H54 (cell line): ENCODE measurements at regions not wholly inside any gene's neighbourhood (a gene's known extent, or its start where the extent isn't known, plus 50 kb on each side); places are given as distances from the start of the nearest gene placed in this dataset.
"Not testable (repeated sequence)": the region's sequence is repeated elsewhere in the genome, so short reads cannot be mapped to it uniquely, and the experiment has no call there.

ENCODE experiments used
- DNase-seq: peaks from one replicate; pipeline ENCODE4 v3.0.0; 2011; ENCODE audit warnings: low spot score, mixed read lengths; ENCODE audit not compliant: insufficient read length
- FAIRE-seq: peaks from 3 replicates; lab custom pipeline; 2011; peaks lifted over from hg19 to GRCh38; lab: Jason Lieb, UNC
- POLR2A ChIP-seq: IDR thresholded peaks from 2 replicates; pipeline ENCODE4 v1.6.1; 2011; ENCODE audit warnings: low read depth, mild to moderate bottlenecking, low read length

DNA sequence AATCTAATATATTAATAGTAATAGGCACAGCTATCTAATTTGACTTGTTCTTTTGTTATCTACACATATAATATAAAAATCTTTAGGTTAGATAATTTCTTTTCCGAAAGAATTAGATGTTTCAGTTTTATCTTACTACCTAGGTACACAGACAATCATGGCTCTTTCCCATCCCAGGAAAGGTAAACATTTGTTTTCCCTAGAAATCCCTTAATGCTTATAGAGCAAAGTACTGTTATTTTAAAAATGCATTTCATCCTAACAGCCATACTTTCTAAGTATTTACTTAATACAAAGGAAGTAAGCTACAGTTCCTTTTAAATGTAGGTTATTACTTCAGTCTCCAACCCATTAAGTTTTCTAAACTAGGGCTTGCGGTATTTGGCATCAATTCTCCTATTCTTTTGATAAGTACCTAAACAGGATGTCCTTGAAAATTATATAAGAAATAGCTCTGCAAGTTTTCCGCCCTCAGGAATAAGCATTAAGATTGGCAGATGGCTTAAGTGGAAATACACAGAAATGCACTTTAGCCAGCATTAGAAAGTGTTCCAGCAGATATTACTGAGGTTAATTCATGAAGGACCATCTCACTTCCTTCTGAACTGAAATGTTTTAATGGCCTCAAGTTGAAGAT lies 616.2 kb upstream of the SPRY2 start:
- TF ChIP-seq POLR2A = no peak
- DNase-seq (no peak), FAIRE-seq (no peak)

DNA sequence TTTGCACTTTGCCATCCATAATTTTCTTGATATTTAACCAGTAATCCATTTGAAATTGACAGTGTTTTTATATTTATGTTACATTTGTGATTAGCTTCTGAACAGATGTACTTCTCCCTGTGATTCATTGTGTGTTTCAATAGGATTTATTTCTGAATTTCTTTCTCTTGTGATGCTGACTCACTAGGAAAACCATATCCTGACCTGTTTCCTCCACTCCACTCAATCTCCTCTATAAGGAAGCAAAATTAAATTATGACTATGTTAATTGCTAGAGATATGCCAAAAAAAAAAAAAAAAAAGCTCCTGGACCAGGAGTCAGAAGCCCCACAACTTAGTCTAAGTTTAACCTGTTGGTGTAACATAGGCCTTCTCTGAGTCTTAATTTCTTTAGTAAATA lies 614.6 kb upstream of the SPRY2 start:
- no peak for TF ChIP-seq POLR2A
- DNase-seq (no peak), FAIRE-seq (no peak)

DNA sequence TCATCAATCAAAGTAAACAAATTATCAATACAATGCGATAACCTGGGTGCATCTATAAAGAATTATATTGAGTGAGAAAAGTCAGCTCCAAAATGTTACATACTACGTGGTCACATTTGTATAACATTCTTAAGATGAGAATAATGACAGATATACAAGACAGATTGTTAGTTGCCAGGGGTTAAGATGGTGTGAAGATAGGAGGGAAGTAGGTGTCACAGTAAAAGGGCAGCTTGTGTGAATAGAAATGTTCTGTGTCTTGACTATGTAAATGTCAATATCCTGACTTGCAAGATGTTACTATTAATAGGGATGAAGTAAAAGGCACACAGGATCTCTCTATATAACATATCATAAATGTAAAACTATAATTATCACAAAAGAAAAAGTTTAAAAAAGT lies 611.2 kb upstream of the SPRY2 start:
- FAIRE-seq (no peak), DNase-seq (no peak)
- no peak for TF ChIP-seq POLR2A

DNA sequence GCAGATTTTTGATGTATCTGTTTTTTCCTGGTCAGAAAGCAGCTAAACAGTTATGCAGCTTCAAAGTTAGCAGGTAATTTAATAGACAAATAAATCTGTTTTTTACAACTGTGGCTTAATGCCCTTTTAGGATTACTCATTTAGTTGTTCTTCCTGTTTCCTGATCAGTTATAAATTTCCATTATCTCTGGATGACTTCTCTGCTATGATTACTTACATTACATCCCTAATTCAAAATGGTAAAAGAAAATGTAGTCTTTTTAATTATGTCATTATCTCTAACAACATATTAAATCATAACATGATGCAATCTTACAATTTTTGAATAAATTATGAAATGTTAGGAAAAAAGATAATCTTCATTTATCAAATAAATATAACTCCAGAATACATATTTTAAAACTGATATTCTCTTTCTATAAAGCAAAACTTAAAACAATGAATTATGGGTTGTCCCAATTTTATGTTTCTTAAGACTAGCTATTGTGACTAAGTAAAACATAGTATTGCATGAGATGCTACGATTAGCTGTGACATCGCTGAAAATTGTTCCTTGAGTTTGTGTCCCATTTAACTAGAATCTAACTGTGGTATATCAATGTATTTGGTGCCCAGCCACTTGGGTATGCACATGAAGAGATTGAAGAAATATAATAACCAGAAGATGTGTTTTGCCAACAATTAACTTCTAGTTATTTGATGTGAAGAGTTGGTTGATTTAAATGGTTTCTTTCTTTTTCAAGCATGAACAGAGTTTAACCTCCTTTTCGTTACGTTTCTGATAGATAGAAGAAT lies 605.3 kb upstream of the SPRY2 start:
- TF ChIP-seq POLR2A = no peak
- FAIRE-seq (no peak), DNase-seq (no peak)

DNA sequence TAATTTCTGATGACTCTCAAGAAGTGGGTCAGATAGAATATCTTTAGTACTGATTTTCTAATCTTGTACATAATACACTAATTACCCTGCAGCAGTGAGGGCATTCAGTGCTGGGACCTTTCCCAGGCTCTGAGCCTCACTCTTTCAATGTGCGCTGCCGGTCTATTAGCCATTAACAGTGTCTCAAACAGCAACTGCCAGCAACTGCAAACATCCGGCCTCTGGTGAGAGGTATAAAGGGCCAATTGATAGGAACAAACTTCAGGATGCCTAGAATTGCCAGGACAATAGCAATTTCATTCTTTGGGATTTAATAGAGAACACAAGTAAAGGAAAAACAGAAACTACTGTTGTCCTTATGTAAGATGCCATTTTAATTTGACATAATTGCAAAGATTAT lies 604.4 kb upstream of the SPRY2 start:
- DNase-seq (no peak), FAIRE-seq (no peak)
- no peak for TF ChIP-seq POLR2A

DNA sequence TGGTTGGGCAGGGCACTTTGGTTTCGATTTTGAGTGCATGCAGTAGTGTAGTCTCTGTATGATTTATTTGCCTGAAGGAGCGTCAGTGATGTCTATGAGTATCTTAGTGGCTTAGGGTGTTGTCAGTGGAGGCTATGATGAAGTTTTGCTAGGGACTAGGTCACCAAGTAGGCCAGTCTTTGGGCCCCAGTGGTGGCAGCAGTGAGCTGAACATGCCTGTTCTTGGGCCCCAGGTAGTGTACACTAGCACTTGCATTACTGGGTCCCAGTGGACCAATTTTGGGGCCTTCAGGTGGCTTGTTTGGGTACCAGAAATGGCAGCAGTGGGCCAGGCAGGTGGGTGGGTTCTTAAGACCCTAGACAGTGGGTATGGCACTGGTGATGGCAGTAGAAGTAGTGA lies 598.7 kb upstream of the SPRY2 start:
- TF ChIP-seq POLR2A = no peak
- DNase-seq (no peak), FAIRE-seq (no peak)

DNA sequence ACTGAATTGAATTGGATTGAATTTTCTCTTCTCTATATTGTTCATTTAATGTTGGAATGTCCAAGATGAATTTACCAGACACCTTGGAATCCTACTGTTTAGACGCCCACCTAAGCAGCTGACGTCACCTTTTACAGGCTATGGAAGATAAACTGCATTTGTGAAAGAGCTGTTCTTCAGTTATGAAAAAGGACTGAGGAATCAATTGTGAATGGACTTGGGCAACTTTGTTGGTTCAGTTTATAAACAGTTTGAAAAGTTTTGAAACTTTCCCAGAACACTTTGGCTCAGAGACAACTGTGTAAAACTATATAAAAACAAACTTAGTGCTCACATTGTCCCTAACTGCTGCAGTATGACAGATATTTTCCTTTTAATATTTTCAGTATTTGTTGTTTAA lies 590.8 kb upstream of the SPRY2 start:
- TF ChIP-seq POLR2A = no peak
- no peak for DNase-seq
- no peak for FAIRE-seq

DNA sequence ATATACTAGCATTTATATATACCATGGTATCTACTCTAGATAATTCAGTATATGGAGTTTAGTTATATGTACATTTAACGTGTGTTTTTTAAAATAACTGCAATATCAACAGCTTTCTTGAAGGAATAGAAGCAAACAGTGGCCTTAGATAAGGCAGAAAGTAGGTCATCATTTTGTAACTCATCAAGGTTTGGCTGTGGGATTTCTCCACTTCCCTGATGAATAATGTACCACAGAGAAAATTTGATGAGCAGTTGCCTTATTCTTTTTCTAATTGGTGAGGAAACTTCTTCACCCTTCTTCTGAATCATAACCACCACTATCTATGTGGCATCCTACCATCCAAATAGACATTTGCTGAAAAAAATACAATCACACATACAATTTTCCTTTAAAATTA lies 590.2 kb upstream of the SPRY2 start:
- FAIRE-seq (no peak), DNase-seq (no peak)
- TF ChIP-seq POLR2A = no peak

DNA sequence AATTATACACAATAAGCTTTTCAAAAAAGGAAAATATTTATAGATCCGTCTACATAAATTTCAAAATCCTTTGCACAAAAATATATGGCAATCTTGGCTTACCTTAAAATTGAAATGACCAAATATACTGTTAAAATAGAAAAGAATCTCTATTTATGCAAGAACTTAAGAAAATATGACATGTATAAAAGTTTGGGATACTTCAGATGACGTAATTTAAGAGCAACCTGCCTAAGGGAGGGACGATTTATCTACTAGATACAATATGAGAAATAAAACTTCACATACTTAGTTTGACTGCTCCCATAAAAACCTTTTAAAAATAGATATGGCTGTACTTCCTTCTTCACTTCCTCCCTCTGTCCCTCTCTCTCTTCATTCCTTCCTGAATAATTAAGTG lies 587.3 kb upstream of the SPRY2 start:
- DNase-seq = no peak
- no peak for TF ChIP-seq POLR2A
- FAIRE-seq = no peak

DNA sequence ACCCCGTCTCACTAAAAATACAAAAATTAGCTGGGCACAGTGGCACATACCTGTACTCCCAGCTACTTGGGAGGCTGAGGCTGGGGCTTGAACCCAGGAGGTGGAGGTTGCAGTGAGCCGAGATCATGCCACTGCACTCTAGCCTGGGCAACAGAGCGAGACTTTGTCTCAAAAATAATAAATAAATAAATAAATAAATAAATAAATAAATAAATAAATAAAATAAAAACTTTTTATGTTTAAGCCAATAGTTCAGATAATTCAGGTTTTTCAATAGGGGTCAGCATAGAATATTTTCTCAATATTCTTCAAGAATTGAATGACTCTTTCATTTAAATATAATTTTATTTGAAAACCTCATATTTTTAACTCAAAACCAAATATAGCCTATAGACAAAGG lies 585.1 kb upstream of the SPRY2 start:
- not testable (repeated sequence) for FAIRE-seq, DNase-seq

DNA sequence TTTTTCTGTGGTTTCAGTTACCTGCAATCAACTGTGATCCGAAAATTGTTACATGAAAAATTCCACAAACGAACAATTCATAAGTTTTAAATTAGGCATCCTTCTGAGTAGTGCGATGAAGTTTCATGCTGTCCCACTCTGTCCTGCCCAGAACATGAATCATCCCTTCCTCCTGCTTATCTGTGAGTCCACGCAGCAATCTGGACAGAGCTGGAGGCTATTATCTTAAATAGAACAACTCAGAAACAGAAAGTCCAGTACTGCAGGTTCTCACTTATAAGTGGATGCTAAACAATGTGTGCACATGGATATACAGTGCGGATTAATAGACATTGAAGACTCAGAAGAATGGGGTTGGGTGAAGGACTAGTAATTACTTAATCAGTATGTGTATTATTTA lies 583.7 kb upstream of the SPRY2 start:
- no peak for TF ChIP-seq POLR2A
- peak; percentile 20 for FAIRE-seq
- no peak for DNase-seq

DNA sequence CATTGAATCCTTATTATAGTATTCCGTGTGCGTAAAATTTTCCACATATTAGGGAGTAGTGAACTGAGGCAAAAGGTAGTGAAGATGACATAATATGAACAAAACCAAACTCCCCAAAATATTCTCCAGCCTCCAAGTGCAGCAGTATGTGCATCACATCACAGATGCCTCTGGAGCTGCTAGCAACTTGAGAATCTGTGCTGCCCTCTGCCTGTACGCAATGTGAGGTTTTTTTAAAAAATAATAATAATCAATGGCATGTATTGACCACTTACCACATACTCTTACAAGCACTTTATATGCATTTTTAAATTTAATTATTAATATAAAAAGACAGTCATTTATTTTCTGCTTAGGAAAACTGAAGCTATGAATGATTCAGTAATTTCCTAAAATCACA lies 583.0 kb upstream of the SPRY2 start:
- DNase-seq (no peak), FAIRE-seq (no peak)
- no peak for TF ChIP-seq POLR2A

DNA sequence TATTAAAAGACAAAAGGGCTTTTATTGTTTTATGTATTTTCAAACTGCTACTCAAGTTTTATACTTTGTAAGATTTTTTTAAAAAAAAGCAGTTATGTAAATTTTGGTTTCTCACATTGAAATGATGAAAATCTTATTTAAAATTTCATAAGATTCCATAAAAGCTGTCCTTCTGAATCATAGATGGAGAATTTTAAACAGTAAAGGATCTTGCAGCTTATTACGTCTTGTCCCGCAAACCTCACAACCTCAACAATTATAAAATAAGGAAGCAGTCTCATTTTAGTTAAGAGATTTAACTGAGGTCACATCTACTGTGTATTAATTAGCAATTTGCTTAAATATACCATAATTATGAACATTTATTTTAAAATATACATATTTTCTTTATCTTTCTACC lies 581.0 kb upstream of the SPRY2 start:
- DNase-seq (no peak), FAIRE-seq (no peak)
- no peak for TF ChIP-seq POLR2A

DNA sequence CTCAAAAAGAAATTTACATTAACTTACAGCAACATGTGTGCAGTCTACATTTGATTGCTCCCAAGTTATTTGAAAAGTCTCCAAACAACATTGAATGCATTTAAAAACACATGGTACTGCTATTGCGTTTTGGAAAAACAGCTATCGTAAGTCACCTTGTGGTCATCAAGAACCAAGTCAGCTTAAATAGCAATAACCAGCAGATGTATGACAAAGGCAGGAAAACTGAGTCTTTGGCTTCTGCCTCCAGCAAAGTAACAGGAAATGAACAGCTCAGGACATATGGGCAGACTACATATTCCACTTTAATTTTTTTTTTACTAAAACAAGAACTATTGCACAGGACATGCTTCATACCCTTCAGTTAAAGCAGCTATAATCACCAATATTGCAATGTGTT lies 580.6 kb upstream of the SPRY2 start:
- FAIRE-seq = no peak
- no peak for TF ChIP-seq POLR2A

DNA sequence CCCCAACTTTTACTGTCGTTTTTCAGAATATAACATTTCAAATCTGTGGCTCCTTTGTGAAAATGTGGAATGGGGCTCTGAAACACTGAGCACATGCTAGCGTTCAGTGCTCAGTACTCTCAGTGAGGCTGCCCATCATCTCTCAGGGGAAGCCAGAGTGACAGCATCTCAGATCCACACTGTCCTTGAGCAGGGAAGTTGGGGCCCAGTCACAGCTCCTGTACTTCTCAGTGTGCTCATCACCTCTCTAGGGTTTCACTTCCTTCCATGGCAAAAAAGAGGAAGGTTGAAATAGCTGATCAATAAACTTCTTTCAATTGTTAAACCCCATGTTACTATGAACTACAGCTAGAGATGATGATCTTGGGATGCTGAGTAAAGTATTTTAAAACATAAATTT lies 565.9 kb upstream of the SPRY2 start:
- no peak for TF ChIP-seq POLR2A
- no peak for FAIRE-seq
- DNase-seq = no peak

More for the DNA sequence above, 580.6 kb upstream of the SPRY2 start:
- no peak for DNase-seq
